ENCODE measurements at regions not wholly inside any gene's neighbourhood (a gene's known extent, or its start where the extent isn't known, plus 50 kb on each side); places are given as distances from the start of the nearest gene placed in this dataset.

DNA sequence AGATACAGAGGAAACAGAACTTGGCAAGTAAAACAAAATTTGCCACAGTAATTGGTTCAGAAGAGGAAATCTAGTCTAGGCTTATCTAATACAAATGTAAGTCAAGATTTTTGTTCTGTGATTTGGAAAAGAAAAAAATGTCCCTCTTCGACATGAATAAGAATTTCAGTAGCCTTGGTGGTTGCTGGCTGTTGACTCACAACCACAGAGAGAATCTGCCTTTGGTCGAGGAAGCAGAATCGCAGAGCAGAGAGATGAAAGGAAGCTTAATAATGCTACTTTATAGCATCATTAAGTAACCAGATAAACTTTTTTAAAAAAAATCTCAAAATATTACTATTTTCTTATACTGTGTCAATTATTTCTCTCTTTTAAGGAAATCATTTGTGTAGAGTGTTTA lies 1096.6 kb downstream of the FLRT2 start:
- H3K4me3 ChIP-seq (ENCODE audit: low read length), result no peak overlapping the region
- no peak for DNase-seq (ENCODE audit: low read depth)
- TF ChIP-seq, protein P1, sequence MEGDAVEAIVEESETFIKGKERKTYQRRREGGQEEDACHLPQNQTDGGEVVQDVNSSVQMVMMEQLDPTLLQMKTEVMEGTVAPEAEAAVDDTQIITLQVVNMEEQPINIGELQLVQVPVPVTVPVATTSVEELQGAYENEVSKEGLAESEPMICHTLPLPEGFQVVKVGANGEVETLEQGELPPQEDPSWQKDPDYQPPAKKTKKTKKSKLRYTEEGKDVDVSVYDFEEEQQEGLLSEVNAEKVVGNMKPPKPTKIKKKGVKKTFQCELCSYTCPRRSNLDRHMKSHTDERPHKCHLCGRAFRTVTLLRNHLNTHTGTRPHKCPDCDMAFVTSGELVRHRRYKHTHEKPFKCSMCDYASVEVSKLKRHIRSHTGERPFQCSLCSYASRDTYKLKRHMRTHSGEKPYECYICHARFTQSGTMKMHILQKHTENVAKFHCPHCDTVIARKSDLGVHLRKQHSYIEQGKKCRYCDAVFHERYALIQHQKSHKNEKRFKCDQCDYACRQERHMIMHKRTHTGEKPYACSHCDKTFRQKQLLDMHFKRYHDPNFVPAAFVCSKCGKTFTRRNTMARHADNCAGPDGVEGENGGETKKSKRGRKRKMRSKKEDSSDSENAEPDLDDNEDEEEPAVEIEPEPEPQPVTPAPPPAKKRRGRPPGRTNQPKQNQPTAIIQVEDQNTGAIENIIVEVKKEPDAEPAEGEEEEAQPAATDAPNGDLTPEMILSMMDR (conservative IDR thresholded peaks at IDR 0.05; ENCODE audit: low read depth, low read length), result no peak

GRCh38 chr14:86625637-86626036 lies 1095.7 kb downstream of the FLRT2 start:
- TF ChIP-seq, protein P1 (conservative IDR thresholded peaks at IDR 0.05; ENCODE audit: low read depth, low read length), result no peak
- peak; percentile 16 for DNase-seq (ENCODE audit: low read depth)
- no peak overlapping the region for H3K4me3 ChIP-seq (ENCODE audit: low read length)

DNA sequence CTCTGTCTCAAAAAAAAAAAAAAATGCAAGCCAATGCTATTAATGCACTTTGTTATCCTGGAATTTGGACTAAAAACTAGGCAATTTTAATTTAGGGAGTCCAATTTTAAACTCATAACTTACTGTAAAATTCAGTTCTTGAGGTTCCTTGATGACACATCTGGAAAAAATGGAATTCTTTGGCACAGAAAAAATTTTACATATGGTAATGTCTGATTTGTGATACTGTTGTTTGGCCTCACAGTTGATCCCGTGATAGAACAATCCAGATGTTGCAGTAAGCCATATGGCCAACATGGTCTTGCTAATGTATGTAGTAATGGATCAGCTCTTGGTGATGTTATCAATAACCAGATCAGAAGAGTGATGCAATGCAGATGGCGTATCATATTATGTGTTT lies 1089.8 kb downstream of the FLRT2 start:
- no peak for DNase-seq (ENCODE audit: low read depth)
- TF ChIP-seq, protein P1 (conservative IDR thresholded peaks at IDR 0.05; ENCODE audit: low read depth, low read length), result no peak

GRCh38 chr14:86613786-86614185 lies 1083.8 kb downstream of the FLRT2 start:
- no peak for DNase-seq (ENCODE audit: low read depth)
- TF ChIP-seq, protein P1 (conservative IDR thresholded peaks at IDR 0.05; ENCODE audit: low read depth, low read length), result no peak
- H3K4me3 ChIP-seq (ENCODE audit: low read length), result no peak overlapping the region

More for the DNA sequence above, 1089.8 kb downstream of the FLRT2 start:
- H3K4me3 ChIP-seq (ENCODE audit: low read length), result no peak overlapping the region

DNA sequence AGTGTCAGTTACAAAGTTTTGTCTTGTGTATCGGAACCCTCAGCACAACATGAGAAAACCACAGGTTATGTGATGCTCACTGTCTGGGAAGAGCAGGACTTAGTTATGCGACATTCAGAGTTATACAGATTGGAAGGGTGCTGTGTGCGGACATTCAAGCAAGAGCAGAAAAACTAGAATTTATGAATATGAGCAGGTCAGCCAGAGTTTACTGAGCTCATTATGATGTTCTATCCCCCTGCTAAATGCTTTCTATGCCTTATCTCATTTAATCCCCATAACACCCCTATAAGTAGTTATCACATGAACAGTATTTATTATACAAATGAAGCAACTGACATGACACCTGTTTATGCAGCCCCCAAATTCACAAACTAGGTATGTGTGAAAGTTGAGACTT lies 1083.2 kb downstream of the FLRT2 start:
- DNase-seq (ENCODE audit: low read depth), result peak; percentile 20
- H3K4me3 ChIP-seq (ENCODE audit: low read length), result no peak overlapping the region
- TF ChIP-seq, protein P1 (conservative IDR thresholded peaks at IDR 0.05; ENCODE audit: low read depth, low read length), result no peak

DNA sequence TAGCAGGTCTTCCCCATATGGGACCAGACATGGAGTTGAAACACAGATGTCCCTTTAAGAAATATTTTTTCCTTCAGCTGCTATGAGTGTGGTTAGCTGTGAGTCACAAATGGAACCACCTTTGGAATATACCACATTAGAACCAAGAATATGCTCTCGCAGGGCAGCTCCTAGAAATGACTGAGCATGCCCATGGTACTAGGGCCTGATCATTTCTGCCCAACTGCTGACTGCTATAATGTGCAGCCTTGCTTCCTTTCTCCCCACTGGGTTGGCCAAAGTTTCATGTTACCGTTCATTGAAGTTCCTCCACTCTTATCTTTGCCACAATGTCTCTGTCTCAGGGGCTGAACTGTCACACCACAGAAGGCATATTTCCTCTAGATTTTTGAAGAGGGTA lies 1074.6 kb downstream of the FLRT2 start:
- no peak for DNase-seq (ENCODE audit: low read depth)
- TF ChIP-seq, protein P1 (conservative IDR thresholded peaks at IDR 0.05; ENCODE audit: low read depth, low read length), result no peak
- no peak overlapping the region for H3K4me3 ChIP-seq (ENCODE audit: low read length)

DNA sequence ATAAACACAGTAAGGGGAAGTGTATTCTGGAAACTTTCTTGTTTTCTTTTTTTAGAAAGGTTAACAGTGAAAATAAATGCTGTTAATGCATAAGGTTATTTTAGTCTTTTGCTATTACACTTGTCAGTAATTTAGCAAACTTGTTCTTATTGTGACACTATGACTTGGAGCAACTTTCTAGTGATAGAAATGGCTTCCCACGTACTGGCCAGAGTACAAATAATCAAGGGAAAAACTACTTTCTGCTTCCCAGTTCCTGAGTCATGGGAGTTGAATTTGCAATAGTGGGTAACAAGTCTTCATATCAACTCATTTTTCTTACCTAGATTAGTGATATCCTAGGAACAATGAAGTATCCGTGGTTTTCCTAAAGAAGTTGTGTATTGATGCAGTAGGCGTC lies 1072.3 kb downstream of the FLRT2 start:
- H3K4me3 ChIP-seq (ENCODE audit: low read length), result no peak overlapping the region
- TF ChIP-seq, protein P1 (conservative IDR thresholded peaks at IDR 0.05; ENCODE audit: low read depth, low read length), result no peak
- DNase-seq (ENCODE audit: low read depth), result no peak
